Upper lobe of left lung (tissue), 6 donors: ENCODE measurements at regions not wholly inside any gene's neighbourhood (a gene's known extent, or its start where the extent isn't known, plus 50 kb on each side); places are given as distances from the start of the nearest gene placed in this dataset.

Source experiments
- ATAC-seq, 2 donors: fragments of 200-7000 bp; cut with Tn5 transposase; one replicate each; pipeline ENCODE4 v1.9.1; 2022; ENCODE audit warnings: mild to moderate bottlenecking in 2 of 2, moderate library complexity in 2 of 2; ENCODE audit not compliant: low FRiP score in 2 of 2
- DNase-seq, 2 donors: peaks; one replicate each; pipeline ENCODE4 v3.0.0-alpha.2; 2019 to 2020
- H3K27ac ChIP-seq, 4 donors: fragments of 200-600 bp; sonication (generic); one replicate each; pipeline ENCODE4 v1.5.1; 2016 to 2019
- H3K27me3 ChIP-seq, 4 donors: fragments of 200-600 bp; sonication (generic); one replicate each; pipeline ENCODE4 v1.5.1; 2017 to 2019
- H3K36me3 ChIP-seq, 4 donors: fragments of 200-600 bp; sonication (generic); one replicate each; pipeline ENCODE4 v1.5.1; 2016 to 2019
- H3K4me1 ChIP-seq, 4 donors: fragments of 200-600 bp; sonication (generic); one replicate each; pipeline ENCODE4 v1.5.1; 2018 to 2019
- H3K4me3 ChIP-seq, 4 donors: fragments of 200-600 bp; sonication (generic); one replicate each; pipeline ENCODE4 v1.5.1; 2017 to 2019; ENCODE audit warnings: mild to moderate bottlenecking in 2 of 4, moderate library complexity in 1 of 4
- H3K9me3 ChIP-seq, 4 donors: fragments of 200-600 bp; sonication (generic); one replicate each; pipeline ENCODE4 v1.5.1; 2018 to 2019
- EP300 ChIP-seq, 4 donors: sonication (generic); formaldehyde crosslinking; IDR thresholded peaks; one replicate each; pipeline ENCODE4 v1.5.1; 2017; ENCODE audit warnings: antibody characterized with exemption in 4 of 4, control low read depth in 2 of 4
- POLR2A ChIP-seq, 4 donors: fragments of 450-650 bp; IDR thresholded peaks; one replicate each; pipeline ENCODE4 v1.5.1; 2016 to 2017; ENCODE audit warnings: antibody characterized with exemption in 4 of 4, mild to moderate bottlenecking in 2 of 4
- POLR2AphosphoS5 ChIP-seq, 2 donors: sonication (generic); formaldehyde crosslinking; IDR thresholded peaks; one replicate each; pipeline ENCODE4 v1.5.1; 2017; ENCODE audit warnings: antibody characterized with exemption in 2 of 2
- WGBS, 2 donors: methylation state at CpG; one replicate each; pipeline ENCODE4 v1.1.5; 2017 to 2018; 5-methylcytosine and 5-hydroxymethylcytosine counted together
- TF ChIP-seq, protein P1 (sequence below), 6 experiments: fragments of 450-650 bp in 4 of 6; fragments of 200-600 bp in 2 of 6; sonication (generic) in 2 of 6; IDR thresholded peaks; one replicate each; pipeline ENCODE4 v1.5.1; 2016 to 2019; ENCODE audit warnings: antibody characterized with exemption in 6 of 6
- donor health status: DM: no; HTN: no; CAD: no; lungs with moderate emphysema.
- donor health status: DM: no; HTN: yes; CAD: no; lungs with severe emphysema.

- WGBS, 2 donors = 73 to 81% methylated on average over 7 to 11 of the region's 11 CpGs
- no peak for ATAC-seq
- no peak overlapping the region for H3K27ac ChIP-seq
Measured at GRCh38 chr14:101047326-101047725, 143.8 kb upstream of the RTL1 start.

DNA sequence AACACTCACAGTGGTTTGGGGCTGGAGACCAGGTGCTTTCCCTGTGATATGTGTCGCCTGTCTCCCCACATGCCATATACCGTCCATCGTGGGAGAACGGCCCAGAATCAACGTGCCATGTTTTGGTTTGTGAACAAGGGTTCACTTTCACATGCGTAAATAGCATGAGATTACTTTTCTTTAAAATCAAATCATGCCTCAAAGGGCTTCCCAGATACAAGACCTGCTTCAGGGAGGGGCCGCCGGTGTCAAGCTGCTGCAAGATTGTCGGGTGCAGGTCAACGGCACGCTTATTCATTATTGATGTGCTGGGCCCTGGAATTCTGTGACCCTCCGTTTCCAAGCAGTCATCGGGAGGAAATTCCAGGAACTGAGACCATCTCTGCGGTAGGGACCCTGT, 145.2 kb upstream of the RTL1 start:
- H3K36me3 ChIP-seq = no peaks in the 10 kb centered on the region
- H3K4me3 ChIP-seq = no peak overlapping the region
- no peaks in the 10 kb centered on the region for H3K27me3 ChIP-seq
- no peaks in the 10 kb centered on the region for H3K4me1 ChIP-seq
- TF ChIP-seq POLR2AphosphoS5 (IDR thresholded peaks at IDR 0.05) = no peak
- no peak for TF ChIP-seq POLR2A (IDR thresholded peaks at IDR 0.05)
- TF ChIP-seq EP300 (IDR thresholded peaks at IDR 0.05) = no peak
- TF ChIP-seq, protein P1, sequence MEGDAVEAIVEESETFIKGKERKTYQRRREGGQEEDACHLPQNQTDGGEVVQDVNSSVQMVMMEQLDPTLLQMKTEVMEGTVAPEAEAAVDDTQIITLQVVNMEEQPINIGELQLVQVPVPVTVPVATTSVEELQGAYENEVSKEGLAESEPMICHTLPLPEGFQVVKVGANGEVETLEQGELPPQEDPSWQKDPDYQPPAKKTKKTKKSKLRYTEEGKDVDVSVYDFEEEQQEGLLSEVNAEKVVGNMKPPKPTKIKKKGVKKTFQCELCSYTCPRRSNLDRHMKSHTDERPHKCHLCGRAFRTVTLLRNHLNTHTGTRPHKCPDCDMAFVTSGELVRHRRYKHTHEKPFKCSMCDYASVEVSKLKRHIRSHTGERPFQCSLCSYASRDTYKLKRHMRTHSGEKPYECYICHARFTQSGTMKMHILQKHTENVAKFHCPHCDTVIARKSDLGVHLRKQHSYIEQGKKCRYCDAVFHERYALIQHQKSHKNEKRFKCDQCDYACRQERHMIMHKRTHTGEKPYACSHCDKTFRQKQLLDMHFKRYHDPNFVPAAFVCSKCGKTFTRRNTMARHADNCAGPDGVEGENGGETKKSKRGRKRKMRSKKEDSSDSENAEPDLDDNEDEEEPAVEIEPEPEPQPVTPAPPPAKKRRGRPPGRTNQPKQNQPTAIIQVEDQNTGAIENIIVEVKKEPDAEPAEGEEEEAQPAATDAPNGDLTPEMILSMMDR (IDR thresholded peaks at IDR 0.05) = no peak
- DNase-seq (no peak), ATAC-seq (no peak)
- H3K27ac ChIP-seq = no peak overlapping the region
- 80 to 83% methylated on average over 14 of the region's 14 CpGs for WGBS, 2 donors
- no peaks in the 10 kb centered on the region for H3K9me3 ChIP-seq

More at GRCh38 chr14:101047326-101047725, 143.8 kb upstream of the RTL1 start:
- H3K36me3 ChIP-seq = no peaks in the 10 kb centered on the region
- no peak for DNase-seq
- no peak overlapping the region for H3K4me3 ChIP-seq
- H3K9me3 ChIP-seq = no peaks in the 10 kb centered on the region
- no peaks in the 10 kb centered on the region for H3K4me1 ChIP-seq
- H3K27me3 ChIP-seq = no peaks in the 10 kb centered on the region
- no peak for TF ChIP-seq POLR2A (IDR thresholded peaks at IDR 0.05)
- TF ChIP-seq, protein P1 (IDR thresholded peaks at IDR 0.05) = no peak
- TF ChIP-seq POLR2AphosphoS5 (IDR thresholded peaks at IDR 0.05) = no peak
- no peak for TF ChIP-seq EP300 (IDR thresholded peaks at IDR 0.05)

DNA sequence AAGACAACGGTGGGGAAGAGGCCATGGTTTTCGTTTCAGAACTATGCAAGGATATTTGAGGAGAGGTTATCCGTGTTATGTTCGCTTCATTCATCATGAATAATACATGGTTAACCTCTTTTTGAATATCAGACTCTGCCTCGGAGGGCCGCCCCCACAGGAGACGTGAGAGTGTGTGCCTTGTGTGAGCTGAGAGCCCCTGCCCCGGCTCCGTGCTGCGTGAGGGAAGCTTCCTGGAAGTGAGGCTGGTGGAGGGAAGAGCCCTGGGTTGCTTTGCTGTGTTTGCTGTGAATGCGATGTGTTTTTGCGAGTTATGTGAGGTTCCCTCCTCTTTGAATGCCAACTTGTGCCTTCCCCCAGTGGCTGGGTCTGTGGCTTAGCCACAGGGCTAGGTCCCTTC, 146.0 kb upstream of the RTL1 start:
- Histone ChIP-seq H3K9me3 (no peaks in the 10 kb centered on the region), H3K36me3 (no peaks in the 10 kb centered on the region), H3K4me1 (no peaks in the 10 kb centered on the region), H3K27me3 (no peaks in the 10 kb centered on the region), H3K4me3 (no peak overlapping the region), H3K27ac (no peak overlapping the region)
- no peak for ATAC-seq
- no peak for DNase-seq
- TF ChIP-seq, protein P1 (IDR thresholded peaks at IDR 0.05) = no peak
- TF ChIP-seq EP300 (IDR thresholded peaks at IDR 0.05) (no peak), POLR2A (IDR thresholded peaks at IDR 0.05) (no peak), POLR2AphosphoS5 (IDR thresholded peaks at IDR 0.05) (no peak)
- 85% methylated on average over 12 of the region's 12 CpGs for WGBS, 2 donors

DNA sequence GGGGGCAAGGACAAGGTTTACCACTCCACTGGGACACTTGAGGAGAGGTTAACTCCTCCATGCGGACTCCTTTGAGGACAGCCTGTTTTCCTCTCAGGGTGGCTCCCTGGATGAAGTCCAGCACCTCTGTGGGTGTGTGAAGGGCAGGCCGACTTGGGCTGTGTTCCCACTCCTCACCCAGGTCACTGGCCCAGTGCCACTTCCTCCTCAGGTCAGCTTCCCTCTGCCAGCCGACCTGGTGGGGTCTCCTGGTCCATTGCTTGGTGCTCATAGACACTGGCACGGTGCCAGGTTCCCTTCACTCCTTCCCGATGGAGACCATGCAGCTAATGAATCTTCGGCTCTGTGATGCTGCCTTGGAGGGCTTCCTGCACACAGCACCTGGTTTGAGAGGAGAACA, 146.4 kb upstream of the RTL1 start:
- DNase-seq = no peak
- TF ChIP-seq POLR2AphosphoS5 (IDR thresholded peaks at IDR 0.05) = no peak
- Histone ChIP-seq H3K36me3 (no peaks in the 10 kb centered on the region), H3K27me3 (no peaks in the 10 kb centered on the region), H3K9me3 (no peaks in the 10 kb centered on the region), H3K4me1 (no peaks in the 10 kb centered on the region), H3K27ac (no peak overlapping the region), H3K4me3 (no peak overlapping the region)
- no peak for ATAC-seq
- WGBS, 2 donors = 72 to 79% methylated on average over 5 to 6 of the region's 6 CpGs

GRCh38 chr14:101050901-101051490, 147.5 kb upstream of the RTL1 start:
- ATAC-seq (no peak), DNase-seq (no peak)
- Histone ChIP-seq H3K4me1 (no peaks in the 10 kb centered on the region), H3K27me3 (no peaks in the 10 kb centered on the region), H3K4me3 (no peak overlapping the region), H3K27ac (no peak overlapping the region), H3K9me3 (no peaks in the 10 kb centered on the region), H3K36me3 (no peaks in the 10 kb centered on the region)
- WGBS, 2 donors = 93% methylated on average over 8 to 17 of the region's 17 CpGs
- no peak for TF ChIP-seq POLR2AphosphoS5 (IDR thresholded peaks at IDR 0.05)
- TF ChIP-seq, protein P1 (IDR thresholded peaks at IDR 0.05) = no peak
- no peak for TF ChIP-seq POLR2A (IDR thresholded peaks at IDR 0.05)
- TF ChIP-seq EP300 (IDR thresholded peaks at IDR 0.05) = no peak
